ENCODE measurements at regions not wholly inside any gene's neighbourhood (a gene's known extent, or its start where the extent isn't known, plus 50 kb on each side); places are given as distances from the start of the nearest gene placed in this dataset.

- TF ChIP-seq AHDC1 (CRISPR knock-in tag; IDR thresholded peaks at IDR 0.05; ENCODE audit: borderline replicate concordance) (no peak), ZNF703 (CRISPR knock-in tag; IDR thresholded peaks at IDR 0.05; ENCODE audit: borderline replicate concordance) (no peak), NFATC3 (CRISPR knock-in tag; IDR thresholded peaks at IDR 0.05) (no peak), ZNF567 (CRISPR knock-in tag; IDR thresholded peaks at IDR 0.05; ENCODE audit: borderline replicate concordance) (no peak), NR0B2 (CRISPR knock-in tag; IDR thresholded peaks at IDR 0.05) (no peak), FOXA3 (CRISPR knock-in tag; IDR thresholded peaks at IDR 0.05) (no peak)
Measured at GRCh38 chr11:133699071-133699470, 146.2 kb downstream of the SPATA19 start (continued).

GRCh38 chr11:133698654-133699053, 146.7 kb downstream of the SPATA19 start:
- no peak overlapping the region for H3K27ac ChIP-seq (ENCODE audit: extremely low read length, insufficient read depth, low read length)
- H3K9ac ChIP-seq (ENCODE audit: insufficient read depth, low read depth, low read length), result no peak overlapping the region
- FAIRE-seq (no peak), ATAC-seq (no peak), DNase-seq (ENCODE audit: low spot score) (no peak)
- no peaks in the 10 kb centered on the region for H3K79me2 ChIP-seq (ENCODE audit: insufficient read depth, low read length)
- H3K36me3 ChIP-seq (replicated peaks in 1 of 2; ENCODE audit: control insufficient read depth in 1 of 2, insufficient read depth in 2 of 2, low read length in 2 of 2), result no peaks in the 10 kb centered on the region
- ChIA-PET POLR2A (no interaction called here), CTCF (ENCODE audit: low intra/inter-chr PET ratio, low total read pairs) (no interaction called here)
- H3K9me3 ChIP-seq (ENCODE audit: low read length), result no peaks in the 10 kb centered on the region
- BruUV-seq (replicated peaks), result no TSS peak
- TF ChIP-seq SMC3 (IDR thresholded peaks at IDR 0.05; ENCODE audit: low read length), result no peak
- TF ChIP-seq SMARCC2 (IDR thresholded peaks at IDR 0.05), result no peak
- no peak for TF ChIP-seq ZNF598 (CRISPR knock-in tag; IDR thresholded peaks at IDR 0.05; ENCODE audit: borderline replicate concordance)
- no peak for TF ChIP-seq GRHL1 (CRISPR knock-in tag; conservative IDR thresholded peaks at IDR 0.05)
- no peak for TF ChIP-seq CSRNP1 (CRISPR knock-in tag; IDR thresholded peaks at IDR 0.05)
- no peak for TF ChIP-seq ZNF569 (CRISPR knock-in tag; IDR thresholded peaks at IDR 0.05; ENCODE audit: borderline replicate concordance)
- no peak for TF ChIP-seq RFXAP (CRISPR knock-in tag; IDR thresholded peaks at IDR 0.05; ENCODE audit: borderline replicate concordance)
- no peak for TF ChIP-seq MATR3 (CRISPR knock-in tag; IDR thresholded peaks at IDR 0.05)
- H3K4me1 ChIP-seq (ENCODE audit: insufficient read depth, low read length), result no peaks in the 10 kb centered on the region
- no peak overlapping the region for H3K4me2 ChIP-seq (ENCODE audit: low read depth, low read length)
- intact Hi-C loops (cut with micrococcal nuclease; ENCODE audit: unreplicated experiment), result no loop called here
- H3K4me3 ChIP-seq (replicated peaks in 1 of 3; ENCODE audit: insufficient read depth in 1 of 3, low read depth in 2 of 3, low read length in 3 of 3), result no peak overlapping the region
- 0% methylated on average over 1 of the region's 1 CpG for WGBS (ENCODE audit: low lambda C conversion rate)
- no peaks in the 10 kb centered on the region for H3K27me3 ChIP-seq (ENCODE audit: control insufficient read depth in 1 of 2, insufficient read depth in 2 of 2, low read length in 2 of 2)
- no peaks in the 10 kb centered on the region for H4K20me1 ChIP-seq (ENCODE audit: insufficient read depth, low read length)
- H2AFZ ChIP-seq (ENCODE audit: low read length), result no peak overlapping the region
- in situ Hi-C loops (cut with HindIII; ENCODE audit: extremely low pct_ligation_motif_present, low pct_unique_long_range_greater_than_20kb), result no loop called here
